ENCODE measurements at regions not wholly inside any gene's neighbourhood (a gene's known extent, or its start where the extent isn't known, plus 50 kb on each side); places are given as distances from the start of the nearest gene placed in this dataset.

DNA sequence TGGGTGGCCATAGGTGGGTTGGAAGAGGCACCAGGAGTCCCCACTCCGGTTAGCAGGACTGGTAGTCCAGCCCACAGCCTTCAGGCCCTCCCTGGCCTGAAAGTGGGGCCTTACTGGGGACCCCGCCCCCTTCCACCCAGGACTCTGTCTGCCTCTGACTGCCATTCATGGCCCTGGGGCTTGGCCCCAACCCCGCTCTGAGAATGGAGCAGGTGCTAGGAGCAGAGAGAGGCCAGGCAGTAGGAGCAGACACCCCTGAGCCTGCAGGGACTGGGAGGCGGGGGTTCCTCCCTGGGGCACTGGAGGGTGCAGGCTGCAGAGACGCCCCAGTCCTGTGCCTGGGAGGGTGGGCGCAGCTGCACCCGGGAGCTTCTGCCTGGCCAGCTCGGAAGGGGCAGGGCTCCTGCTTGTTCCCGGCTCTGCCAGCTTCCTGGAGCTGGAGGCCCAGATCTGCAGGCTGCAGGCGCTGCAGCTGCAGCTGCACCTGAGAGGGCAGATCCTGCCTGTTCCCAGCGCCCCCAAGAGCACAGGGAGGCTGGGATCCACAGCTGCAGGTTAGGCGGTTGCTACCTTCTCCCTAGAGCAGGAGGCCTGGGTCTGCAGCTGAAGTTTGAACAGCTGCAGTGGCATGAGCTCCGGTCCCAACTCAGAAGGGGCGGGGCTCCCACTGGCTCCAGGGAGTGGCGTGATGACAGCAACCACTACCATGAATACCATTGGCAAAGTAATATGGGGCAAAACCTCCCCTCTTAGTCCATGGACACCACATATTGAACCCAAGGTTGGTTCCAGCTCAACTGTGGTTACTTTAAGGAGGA is 194.7 kb downstream of the SQOR start:
- no peaks in the 10 kb centered on the region; a peak in 1 of 4 replicates for H3K4me1 Mint-ChIP-seq

More for the DNA sequence above, 194.7 kb downstream of the SQOR start:
- TF ChIP-seq, protein P1, sequence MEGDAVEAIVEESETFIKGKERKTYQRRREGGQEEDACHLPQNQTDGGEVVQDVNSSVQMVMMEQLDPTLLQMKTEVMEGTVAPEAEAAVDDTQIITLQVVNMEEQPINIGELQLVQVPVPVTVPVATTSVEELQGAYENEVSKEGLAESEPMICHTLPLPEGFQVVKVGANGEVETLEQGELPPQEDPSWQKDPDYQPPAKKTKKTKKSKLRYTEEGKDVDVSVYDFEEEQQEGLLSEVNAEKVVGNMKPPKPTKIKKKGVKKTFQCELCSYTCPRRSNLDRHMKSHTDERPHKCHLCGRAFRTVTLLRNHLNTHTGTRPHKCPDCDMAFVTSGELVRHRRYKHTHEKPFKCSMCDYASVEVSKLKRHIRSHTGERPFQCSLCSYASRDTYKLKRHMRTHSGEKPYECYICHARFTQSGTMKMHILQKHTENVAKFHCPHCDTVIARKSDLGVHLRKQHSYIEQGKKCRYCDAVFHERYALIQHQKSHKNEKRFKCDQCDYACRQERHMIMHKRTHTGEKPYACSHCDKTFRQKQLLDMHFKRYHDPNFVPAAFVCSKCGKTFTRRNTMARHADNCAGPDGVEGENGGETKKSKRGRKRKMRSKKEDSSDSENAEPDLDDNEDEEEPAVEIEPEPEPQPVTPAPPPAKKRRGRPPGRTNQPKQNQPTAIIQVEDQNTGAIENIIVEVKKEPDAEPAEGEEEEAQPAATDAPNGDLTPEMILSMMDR (conservative IDR thresholded peaks at IDR 0.05): no peak
- peaks cover 7 to 8% of the 10 kb centered on the region in 2 experiments; a peak in 4 of 5 replicates for H3K9me3 Mint-ChIP-seq
- H3K27me3 Mint-ChIP-seq (ENCODE audit: low read depth): no peaks in the 10 kb centered on the region; the same call in 1 of the 2 replicates
- no peaks in the 10 kb centered on the region for H3K4me1 ChIP-seq (ENCODE audit: insufficient read depth, low read length)
- H4K5ac ChIP-seq (ENCODE audit: insufficient read length, low read depth, low read length): no peak overlapping the region
- DNase-seq: peak; percentile 39
- no peak overlapping the region for H3T11ph ChIP-seq (ENCODE audit: low read length)
- no peak overlapping the region for H3K27ac ChIP-seq (ENCODE audit: insufficient read length, low read depth, low read length)
- no CpG with 5 or more reads among the region's 15 CpGs for WGBS (ENCODE audit: extremely low coverage, insufficient read length, low lambda C conversion rate)
- H2BK5ac ChIP-seq (ENCODE audit: insufficient read length, low read length): no peak overlapping the region
- no peak overlapping the region for H2AFZ ChIP-seq (ENCODE audit: low read length)
- H3K36me3 Mint-ChIP-seq (ENCODE audit: insufficient read depth in 1 of 3, low read depth in 3 of 3): peaks cover 0 to 6% (median 0%) of the 10 kb centered on the region in 3 experiments; a peak in 1 of 7 replicates
- H3K4me3 Mint-ChIP-seq: no peak overlapping the region
- H3K9ac ChIP-seq (ENCODE audit: extremely low read depth, insufficient read length, low read length): no peak overlapping the region
- no peak overlapping the region for H4K8ac ChIP-seq (replicated peaks; ENCODE audit: insufficient read length, low read depth, low read length)
- H2BK120ac ChIP-seq (ENCODE audit: low read depth, low read length, poor library complexity, severe bottlenecking): no peak overlapping the region
- H3K4me2 ChIP-seq (ENCODE audit: insufficient read depth, insufficient read length, low read length): no peak overlapping the region
- H3K79me2 ChIP-seq (ENCODE audit: insufficient read depth, low read length): no peaks in the 10 kb centered on the region
- H3K27me3 ChIP-seq (ENCODE audit: insufficient read depth, low read length): no peaks in the 10 kb centered on the region
- no peak overlapping the region for H3K56ac ChIP-seq (ENCODE audit: insufficient read length, low read depth, low read length)
- H3K27ac Mint-ChIP-seq: no peak overlapping the region
- no peak overlapping the region for H2AK5ac ChIP-seq (ENCODE audit: insufficient read length, low read length)
- no peak overlapping the region for H3K23ac ChIP-seq (ENCODE audit: insufficient read length, low read depth, low read length)
- no peaks in the 10 kb centered on the region for H3K23me2 ChIP-seq (ENCODE audit: insufficient read length, low read depth, low read length, poor library complexity, severe bottlenecking)
- H3K9me3 ChIP-seq (ENCODE audit: control insufficient read depth, low read depth, low read length): no peaks in the 10 kb centered on the region
- H4K91ac ChIP-seq (ENCODE audit: insufficient read length, low read depth, low read length): no peak overlapping the region
- H3K79me1 ChIP-seq (ENCODE audit: insufficient read depth, low read depth, low read length, poor library complexity, severe bottlenecking): no peaks in the 10 kb centered on the region
- no peak overlapping the region for H3K4ac ChIP-seq (ENCODE audit: low read depth, low read length)
- H3K14ac ChIP-seq (ENCODE audit: insufficient read depth, low read length): no peak overlapping the region
- no peaks in the 10 kb centered on the region for H4K20me1 ChIP-seq (ENCODE audit: control insufficient read depth, insufficient read depth, insufficient read length)
- H2BK12ac ChIP-seq (ENCODE audit: insufficient read length, low read depth, low read length): no peak overlapping the region
- H3K18ac ChIP-seq (ENCODE audit: insufficient read length, low read depth, low read length): no peak overlapping the region
- H2BK20ac ChIP-seq (ENCODE audit: low read depth, low read length, poor library complexity, severe bottlenecking): no peak overlapping the region
- H2BK15ac ChIP-seq (ENCODE audit: low read depth, low read length): no peak overlapping the region

Data from H9 (cell line).